Kidney (tissue), 13 donors: ENCODE measurements at regions not wholly inside any gene's neighbourhood (a gene's known extent, or its start where the extent isn't known, plus 50 kb on each side); places are given as distances from the start of the nearest gene placed in this dataset.

Source experiments
- DNase-seq, 5 donors: peaks; one replicate each; pipeline ENCODE4 v3.0.0-alpha.2; 2013 to 2020
- FAIRE-seq: peaks from 2 replicates; lab custom pipeline; 2012; peaks lifted over from hg19 to GRCh38; lab: Jason Lieb, UNC
- H3K27ac ChIP-seq, 2 donors: one replicate each; pipeline ENCODE4 v1.7.0; 2013; ENCODE audit warnings: low read depth in 2 of 2, low read length in 2 of 2, inconsistent platforms in 1 of 2
- H3K27me3 ChIP-seq: one replicate; pipeline ENCODE4 v1.7.1; 2013; ENCODE audit warnings: low read length, inconsistent platforms; ENCODE audit not compliant: control insufficient read depth, insufficient read depth
- H3K36me3 ChIP-seq, 3 donors: one replicate each; pipeline versions ENCODE4 v1.7.0 to v1.7.1; 2013; ENCODE audit warnings: low read length in 3 of 3, control low read depth in 1 of 3, inconsistent platforms in 1 of 3; ENCODE audit not compliant: insufficient read depth in 3 of 3, control insufficient read depth in 2 of 3
- H3K4me1 ChIP-seq, 3 donors: one replicate each; pipeline versions ENCODE4 v1.7.0 to v1.7.1; 2013; ENCODE audit warnings: low read length in 3 of 3, inconsistent platforms in 1 of 3, low read depth in 1 of 3; ENCODE audit not compliant: control insufficient read depth in 2 of 3, insufficient read depth in 2 of 3
- H3K4me3 ChIP-seq, 3 donors: one replicate each; pipeline versions ENCODE4 v1.7.0 to v1.8.1; 2013; ENCODE audit warnings: low read length in 3 of 3, control low read depth in 1 of 3, inconsistent platforms in 1 of 3
- H3K9ac ChIP-seq, 3 donors: one replicate each; pipeline versions ENCODE4 v1.7.0 to v1.7.1; 2013; ENCODE audit warnings: low read length in 3 of 3, control low read depth in 1 of 3, inconsistent platforms in 1 of 3
- H3K9me3 ChIP-seq, 3 donors: one replicate each; pipeline versions ENCODE4 v1.7.0 to v1.7.1; 2013; ENCODE audit warnings: low read length in 3 of 3, control low read depth in 1 of 3, inconsistent platforms in 1 of 3; ENCODE audit not compliant: control insufficient read depth in 2 of 3, insufficient read depth in 1 of 3
- CTCF ChIP-seq: IDR thresholded peaks from 3 replicates; pipeline ENCODE4 v1.5.1; 2012; ENCODE audit warnings: mild to moderate bottlenecking, moderate library complexity, borderline replicate concordance; ENCODE audit not compliant: insufficient read depth; ENCODE audit errors: extremely low read depth
- intact Hi-C: fragments of 100-400 bp; cut with DNase I; formaldehyde crosslinking; loops from one replicate; pipeline ENCODE4 v1.11.1; 2022
- donor health status: control.
- donor health status: control.
- donor health status: control.
- donor health status: control.
- donor health status: control.
- donor health status: DM: yes; HTN: yes; CAD: no.
- donor health status: Normal renal cell carcinoma (clear cell type).

- no peaks in the 10 kb centered on the region for H3K36me3 ChIP-seq
- TF ChIP-seq CTCF = no peak
- no peak for FAIRE-seq
These were observed 278.8 kb downstream of the SPATA18 start for GRCh38 chr4:52329894-52330293.

GRCh38 chr4:52343595-52343994 is 292.5 kb downstream of the SPATA18 start:
- H3K27ac ChIP-seq = no peak overlapping the region
- TF ChIP-seq CTCF = no peak
- no peaks in the 10 kb centered on the region for H3K36me3 ChIP-seq
- no peak for FAIRE-seq
- no peak overlapping the region for H3K9ac ChIP-seq
- no peaks in the 10 kb centered on the region for H3K4me1 ChIP-seq
- no peak for DNase-seq
- H3K27me3 ChIP-seq = no peaks in the 10 kb centered on the region
- intact Hi-C loops = no loop called here
- H3K4me3 ChIP-seq = no peak overlapping the region
- H3K9me3 ChIP-seq = no peaks in the 10 kb centered on the region

More at GRCh38 chr4:52329894-52330293, 278.8 kb downstream of the SPATA18 start:
- peaks cover 0 to 7% (median 0%) of the 10 kb centered on the region in 3 donors for H3K9me3 ChIP-seq
- no peak overlapping the region for H3K4me3 ChIP-seq
- intact Hi-C loops = no loop called here
- DNase-seq = no peak
- H3K9ac ChIP-seq = no peak overlapping the region
- no peaks in the 10 kb centered on the region for H3K4me1 ChIP-seq
- H3K27me3 ChIP-seq = no peaks in the 10 kb centered on the region
- H3K27ac ChIP-seq = no peak overlapping the region

- intact Hi-C loops = no loop called here
- TF ChIP-seq CTCF = no peak
These were observed 299.8 kb downstream of the SPATA18 start for GRCh38 chr4:52350926-52351325.

GRCh38 chr4:52358366-52358765 is 300.7 kb downstream of the USP46 start:
- TF ChIP-seq CTCF = no peak
- Histone ChIP-seq H3K27me3 (no peaks in the 10 kb centered on the region), H3K36me3 (no peaks in the 10 kb centered on the region), H3K9me3 (no peaks in the 10 kb centered on the region), H3K9ac (no peak overlapping the region), H3K4me3 (no peak overlapping the region), H3K27ac (no peak overlapping the region), H3K4me1 (no peaks in the 10 kb centered on the region)
- no peak for FAIRE-seq
- no peak for DNase-seq
- intact Hi-C loops = no loop called here

More at GRCh38 chr4:52350926-52351325, 299.8 kb downstream of the SPATA18 start:
- H3K36me3 ChIP-seq = no peaks in the 10 kb centered on the region
- no peaks in the 10 kb centered on the region for H3K4me1 ChIP-seq
- no peak for DNase-seq
- FAIRE-seq = no peak
- H3K4me3 ChIP-seq = no peak overlapping the region
- no peak overlapping the region for H3K27ac ChIP-seq
- no peaks in the 10 kb centered on the region for H3K27me3 ChIP-seq
- H3K9me3 ChIP-seq = no peaks in the 10 kb centered on the region
- H3K9ac ChIP-seq = no peak overlapping the region
